Neural crest cell (in vitro differentiated cells): ENCODE measurements at regions not wholly inside any gene's neighbourhood (a gene's known extent, or its start where the extent isn't known, plus 50 kb on each side); places are given as distances from the start of the nearest gene placed in this dataset.

Experiments used
- DNase-seq: peaks from one replicate; pipeline ENCODE4 v3.0.0; 2021; ENCODE audit warnings: low read depth, mixed read lengths, low spot score
- H3K27ac Mint-ChIP-seq: one replicate; pipeline ENCODE4 v1.8.0; 2021; ENCODE audit warnings: mild to moderate bottlenecking, mixed read lengths; ENCODE audit not compliant: unreplicated experiment
- H3K27me3 Mint-ChIP-seq: 2 replicates; pipeline ENCODE4 v1.8.0; 2021; ENCODE audit warnings: low read depth, mild to moderate bottlenecking, mixed read lengths
- H3K36me3 Mint-ChIP-seq: 2 replicates; pipeline ENCODE4 v1.8.0; 2021; ENCODE audit warnings: low read depth, mild to moderate bottlenecking, mixed read lengths
- H3K4me1 Mint-ChIP-seq: 2 replicates; pipeline ENCODE4 v1.8.0; 2021; ENCODE audit warnings: mixed read lengths
- H3K4me3 Mint-ChIP-seq: one replicate; pipeline ENCODE4 v1.8.0; 2021; ENCODE audit warnings: mild to moderate bottlenecking, mixed read lengths
- H3K9me3 Mint-ChIP-seq: 2 replicates; pipeline ENCODE4 v1.8.0; 2021; ENCODE audit warnings: mixed read lengths
- TF ChIP-seq, protein P1 (sequence below): fragments of 200-600 bp; sonication (generic); conservative IDR thresholded peaks from 2 replicates; pipeline ENCODE4 v1.5.0; 2021; ENCODE audit warnings: antibody characterized with exemption, mild to moderate bottlenecking

DNA sequence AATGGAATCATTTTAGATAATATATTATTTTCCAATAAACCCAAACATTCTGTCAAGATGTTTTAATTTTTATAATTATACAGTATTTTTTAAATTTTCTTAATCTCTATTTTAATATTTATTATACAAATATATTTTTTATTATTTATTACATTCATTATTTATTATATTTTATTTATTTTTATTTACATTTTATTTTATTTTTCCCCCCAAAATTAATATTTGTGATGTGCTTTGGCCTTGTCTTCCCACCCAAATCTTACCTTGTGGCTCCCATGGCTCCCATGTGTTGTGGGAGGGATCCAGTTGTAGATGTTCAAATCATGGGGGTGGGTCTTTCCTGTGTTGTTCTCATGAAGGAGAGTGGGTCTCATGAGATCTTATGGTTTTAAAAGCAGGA is 382.1 kb downstream of the TLE4 start:
- DNase-seq: no peak
- Mint-ChIP-seq H3K4me1 (no peaks in the 10 kb centered on the region), H3K4me3 (no peak overlapping the region), H3K27me3 (no peaks in the 10 kb centered on the region), H3K27ac (no peak overlapping the region), H3K9me3 (peaks cover 11% of the 10 kb centered on the region), H3K36me3 (peaks cover 7% of the 10 kb centered on the region)
- TF ChIP-seq, protein P1, sequence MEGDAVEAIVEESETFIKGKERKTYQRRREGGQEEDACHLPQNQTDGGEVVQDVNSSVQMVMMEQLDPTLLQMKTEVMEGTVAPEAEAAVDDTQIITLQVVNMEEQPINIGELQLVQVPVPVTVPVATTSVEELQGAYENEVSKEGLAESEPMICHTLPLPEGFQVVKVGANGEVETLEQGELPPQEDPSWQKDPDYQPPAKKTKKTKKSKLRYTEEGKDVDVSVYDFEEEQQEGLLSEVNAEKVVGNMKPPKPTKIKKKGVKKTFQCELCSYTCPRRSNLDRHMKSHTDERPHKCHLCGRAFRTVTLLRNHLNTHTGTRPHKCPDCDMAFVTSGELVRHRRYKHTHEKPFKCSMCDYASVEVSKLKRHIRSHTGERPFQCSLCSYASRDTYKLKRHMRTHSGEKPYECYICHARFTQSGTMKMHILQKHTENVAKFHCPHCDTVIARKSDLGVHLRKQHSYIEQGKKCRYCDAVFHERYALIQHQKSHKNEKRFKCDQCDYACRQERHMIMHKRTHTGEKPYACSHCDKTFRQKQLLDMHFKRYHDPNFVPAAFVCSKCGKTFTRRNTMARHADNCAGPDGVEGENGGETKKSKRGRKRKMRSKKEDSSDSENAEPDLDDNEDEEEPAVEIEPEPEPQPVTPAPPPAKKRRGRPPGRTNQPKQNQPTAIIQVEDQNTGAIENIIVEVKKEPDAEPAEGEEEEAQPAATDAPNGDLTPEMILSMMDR: no peak

DNA sequence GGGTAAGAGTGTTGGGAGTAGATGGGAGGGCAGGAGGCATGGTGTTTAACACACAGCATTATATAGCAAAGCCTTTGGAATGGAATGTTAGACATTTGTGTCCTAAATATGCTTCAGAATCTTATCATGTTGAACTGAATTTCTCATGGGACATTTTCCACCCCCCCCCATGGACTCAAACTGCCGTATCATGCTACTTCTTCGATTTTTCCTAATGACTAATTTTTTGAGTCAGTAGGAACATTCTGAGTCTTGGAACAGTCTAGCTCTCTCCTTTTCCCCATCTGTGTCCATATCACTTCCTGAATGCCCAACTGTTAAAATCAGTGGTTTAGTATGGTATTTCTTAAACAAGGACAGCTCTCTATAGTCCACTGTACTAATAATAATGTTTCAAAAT is 380.6 kb downstream of the TLE4 start:
- Mint-ChIP-seq H3K4me1 (no peaks in the 10 kb centered on the region), H3K27ac (no peak overlapping the region), H3K36me3 (peaks cover 7% of the 10 kb centered on the region), H3K9me3 (peaks cover 11% of the 10 kb centered on the region), H3K4me3 (no peak overlapping the region), H3K27me3 (no peaks in the 10 kb centered on the region)
- DNase-seq: no peak
- TF ChIP-seq, protein P1: no peak

DNA sequence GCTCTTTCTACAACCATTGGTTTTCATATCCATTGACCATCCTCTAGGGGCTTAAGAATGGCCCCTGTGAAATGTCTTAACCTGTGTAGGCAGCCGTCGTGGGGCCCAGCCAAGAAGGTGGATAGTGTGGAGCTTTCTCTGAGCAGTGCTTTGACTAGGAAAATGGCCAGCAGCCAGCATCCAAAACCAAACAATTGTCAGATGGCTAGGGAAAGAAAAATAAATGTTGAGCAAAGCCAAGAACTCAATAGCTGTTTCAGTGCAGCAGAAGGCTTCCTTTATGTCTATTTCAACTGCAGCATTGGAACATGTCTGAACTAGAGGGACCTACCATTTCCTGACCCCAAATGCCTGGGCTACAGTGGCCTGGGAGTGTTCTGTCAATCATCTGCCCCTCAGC is 374.9 kb downstream of the TLE4 start:
- no peak overlapping the region for H3K27ac Mint-ChIP-seq
- TF ChIP-seq, protein P1: no peak

DNA sequence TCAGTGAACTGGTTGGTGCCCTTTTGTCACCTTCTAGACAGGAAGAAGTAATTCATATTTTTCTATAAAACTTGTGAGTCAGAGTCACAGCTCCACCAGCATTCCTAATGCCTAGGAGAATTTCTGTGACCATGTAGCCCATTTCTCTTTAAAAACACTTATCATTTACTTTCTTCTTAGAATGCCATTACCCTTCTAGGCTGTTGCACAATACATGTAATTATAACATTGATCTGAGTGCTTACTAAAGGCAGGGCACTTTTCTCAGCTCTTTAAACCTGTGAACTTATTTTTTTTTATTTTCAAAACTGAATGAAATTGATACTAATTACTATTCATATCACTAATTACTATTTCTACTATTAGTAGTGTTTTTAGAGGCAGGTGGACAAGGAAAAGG is 373.7 kb downstream of the TLE4 start:
- no peak overlapping the region for H3K4me3 Mint-ChIP-seq
- no peaks in the 10 kb centered on the region for H3K36me3 Mint-ChIP-seq
- no peak for DNase-seq
- TF ChIP-seq, protein P1: no peak
- no peaks in the 10 kb centered on the region for H3K27me3 Mint-ChIP-seq
- no peaks in the 10 kb centered on the region for H3K9me3 Mint-ChIP-seq
- no peaks in the 10 kb centered on the region for H3K4me1 Mint-ChIP-seq
- no peak overlapping the region for H3K27ac Mint-ChIP-seq

More for the DNA sequence above, 374.9 kb downstream of the TLE4 start:
- DNase-seq: no peak
- no peaks in the 10 kb centered on the region for H3K4me1 Mint-ChIP-seq
- no peaks in the 10 kb centered on the region for H3K36me3 Mint-ChIP-seq
- peaks cover 2% of the 10 kb centered on the region for H3K9me3 Mint-ChIP-seq
- H3K4me3 Mint-ChIP-seq: no peak overlapping the region
- no peaks in the 10 kb centered on the region for H3K27me3 Mint-ChIP-seq

DNA sequence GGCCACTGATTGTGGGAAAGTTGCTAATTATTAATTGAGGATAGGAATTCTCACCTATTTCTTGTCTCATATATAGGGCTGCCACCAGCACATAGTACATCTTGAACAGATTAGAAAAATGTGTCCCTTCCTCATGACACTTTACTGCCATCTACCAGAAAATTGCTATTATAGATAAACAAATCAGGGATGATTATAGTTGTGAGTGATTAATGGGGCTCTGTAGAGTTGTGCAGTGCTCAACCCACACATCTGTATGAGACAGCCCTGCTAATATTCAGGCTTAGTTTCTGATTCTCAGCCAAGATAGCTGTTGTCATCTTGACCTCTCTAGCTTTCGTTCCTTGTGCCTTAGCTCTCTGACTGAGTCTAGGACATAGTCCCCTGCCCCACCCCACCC is 373.3 kb downstream of the TLE4 start:
- no peak overlapping the region for H3K4me3 Mint-ChIP-seq
- H3K27me3 Mint-ChIP-seq: no peaks in the 10 kb centered on the region
- TF ChIP-seq, protein P1: no peak
- no peaks in the 10 kb centered on the region for H3K4me1 Mint-ChIP-seq
- no peak overlapping the region for H3K27ac Mint-ChIP-seq
- no peaks in the 10 kb centered on the region for H3K36me3 Mint-ChIP-seq
- no peak for DNase-seq
- H3K9me3 Mint-ChIP-seq: no peaks in the 10 kb centered on the region

DNA sequence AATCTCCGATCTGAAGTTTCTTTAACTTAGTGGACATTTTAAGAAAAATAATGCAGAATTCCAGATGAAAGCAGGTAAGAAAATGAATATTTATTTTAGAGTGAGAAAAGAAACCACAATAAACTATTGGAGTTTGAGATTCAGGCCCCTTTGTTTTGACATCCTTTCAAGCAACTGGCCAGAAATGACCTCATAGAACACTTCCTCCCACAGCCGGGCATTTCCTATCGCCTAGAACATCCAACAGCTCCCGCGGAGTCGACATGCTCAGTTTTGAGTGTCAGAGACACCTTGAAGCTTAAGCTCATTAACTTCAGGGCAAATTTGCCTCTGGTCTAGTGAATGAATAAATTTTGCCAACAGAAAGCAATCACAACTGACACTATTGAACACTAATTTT is 369.2 kb downstream of the TLE4 start:
- H3K27ac Mint-ChIP-seq: no peak overlapping the region
- H3K4me1 Mint-ChIP-seq: peaks cover 4% of the 10 kb centered on the region
- no peaks in the 10 kb centered on the region for H3K9me3 Mint-ChIP-seq
- no peak for DNase-seq
- TF ChIP-seq, protein P1: no peak
- H3K4me3 Mint-ChIP-seq: no peak overlapping the region
- no peaks in the 10 kb centered on the region for H3K36me3 Mint-ChIP-seq
- H3K27me3 Mint-ChIP-seq: no peaks in the 10 kb centered on the region
